SK-N-MC (cell line): ENCODE measurements at regions not wholly inside any gene's neighbourhood (a gene's known extent, or its start where the extent isn't known, plus 50 kb on each side); places are given as distances from the start of the nearest gene placed in this dataset.

Experiments
- EZH2 ChIP-seq: fragments of 200-600 bp; sonication (generic); IDR thresholded peaks from one replicate; pipeline ENCODE4 v1.6.1; 2017; ENCODE audit warnings: antibody characterized with exemption
- POLR2AphosphoS5 ChIP-seq: IDR thresholded peaks from 2 replicates; pipeline ENCODE4 v1.6.1; 2012; ENCODE audit warnings: mild to moderate bottlenecking, low read depth, low read length, borderline replicate concordance

- TF ChIP-seq EZH2 (no peak), POLR2AphosphoS5 (peak; percentile 21; the same call in 1 of the 2 replicates)
Observed at GRCh38 chr9:86434039-86434726, 80.0 kb upstream of the TUT7 start.
